ENCODE measurements at regions not wholly inside any gene's neighbourhood (a gene's known extent, or its start where the extent isn't known, plus 50 kb on each side); places are given as distances from the start of the nearest gene placed in this dataset.

GRCh38 chr9:18052060-18052459, 421.9 kb upstream of the ADAMTSL1 start:
- TF ChIP-seq POLR2A (IDR thresholded peaks at IDR 0.05; ENCODE audit: low read depth, low read length) (no peak), CTCF (IDR thresholded peaks at IDR 0.05; ENCODE audit: extremely low read depth in 1 of 2, insufficient read depth in 1 of 2, low read depth in 1 of 2, low read length in 2 of 2) (no peak), POLR2AphosphoS5 (IDR thresholded peaks at IDR 0.05; ENCODE audit: insufficient read depth, low read depth, low read length) (no peak), JUN (IDR thresholded peaks at IDR 0.05; ENCODE audit: borderline replicate concordance, insufficient read depth, insufficient read length, low read depth) (no peak)
- TF ChIP-seq, protein P1, sequence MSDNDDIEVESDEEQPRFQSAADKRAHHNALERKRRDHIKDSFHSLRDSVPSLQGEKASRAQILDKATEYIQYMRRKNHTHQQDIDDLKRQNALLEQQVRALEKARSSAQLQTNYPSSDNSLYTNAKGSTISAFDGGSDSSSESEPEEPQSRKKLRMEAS (IDR thresholded peaks at IDR 0.05; ENCODE audit: insufficient read depth, insufficient read length): no peak
